ENCODE measurements at regions not wholly inside any gene's neighbourhood (a gene's known extent, or its start where the extent isn't known, plus 50 kb on each side); places are given as distances from the start of the nearest gene placed in this dataset.

- DNase-seq: no peak
These were observed 277.9 kb upstream of the WWC1 start for GRCh38 chr5:168013546-168013945.

GRCh38 chr5:168014433-168015123 lies 276.9 kb upstream of the WWC1 start:
- DNase-seq: no peak

GRCh38 chr5:168015506-168015905 lies 275.9 kb upstream of the WWC1 start:
- no peak for DNase-seq

DNA sequence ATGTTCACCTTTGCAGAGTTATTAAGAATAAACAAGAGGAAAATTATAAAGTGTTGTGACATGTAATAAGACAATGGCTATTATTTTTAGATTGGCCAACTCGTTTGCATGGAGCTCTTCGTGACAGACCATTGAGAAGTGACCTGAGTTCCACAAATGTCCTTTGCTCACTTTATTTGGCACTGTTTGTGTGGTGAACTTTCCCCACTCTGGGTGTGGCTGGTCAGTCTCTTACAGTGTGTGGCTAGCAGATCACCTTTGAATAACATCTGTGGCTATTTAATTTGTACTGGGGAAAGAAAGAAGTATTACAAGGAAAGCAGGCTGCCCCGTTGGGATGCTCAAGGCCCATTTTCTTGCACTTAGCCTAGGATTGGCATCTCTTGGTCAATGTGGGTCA lies 274.1 kb upstream of the WWC1 start:
- DNase-seq: no peak

DNA sequence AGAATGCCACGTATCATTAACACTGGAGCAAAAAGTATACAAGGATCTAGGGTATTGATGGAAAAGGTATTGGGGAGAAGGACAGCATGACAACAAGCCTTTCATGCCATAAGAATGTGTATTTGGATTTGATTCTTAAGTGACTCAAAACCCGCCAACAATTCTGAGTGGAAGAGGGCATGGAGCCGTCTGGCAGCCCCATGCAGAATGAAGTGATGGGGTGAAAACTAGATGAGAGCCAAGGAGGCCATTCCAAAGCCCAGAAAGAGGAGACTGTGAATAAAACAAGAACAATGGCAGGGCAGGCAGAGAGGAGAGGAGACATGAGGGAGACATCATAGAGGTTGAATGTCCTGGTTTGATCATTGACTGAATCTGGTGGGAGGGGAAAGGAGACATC lies 272.3 kb upstream of the WWC1 start:
- no peak for DNase-seq

DNA sequence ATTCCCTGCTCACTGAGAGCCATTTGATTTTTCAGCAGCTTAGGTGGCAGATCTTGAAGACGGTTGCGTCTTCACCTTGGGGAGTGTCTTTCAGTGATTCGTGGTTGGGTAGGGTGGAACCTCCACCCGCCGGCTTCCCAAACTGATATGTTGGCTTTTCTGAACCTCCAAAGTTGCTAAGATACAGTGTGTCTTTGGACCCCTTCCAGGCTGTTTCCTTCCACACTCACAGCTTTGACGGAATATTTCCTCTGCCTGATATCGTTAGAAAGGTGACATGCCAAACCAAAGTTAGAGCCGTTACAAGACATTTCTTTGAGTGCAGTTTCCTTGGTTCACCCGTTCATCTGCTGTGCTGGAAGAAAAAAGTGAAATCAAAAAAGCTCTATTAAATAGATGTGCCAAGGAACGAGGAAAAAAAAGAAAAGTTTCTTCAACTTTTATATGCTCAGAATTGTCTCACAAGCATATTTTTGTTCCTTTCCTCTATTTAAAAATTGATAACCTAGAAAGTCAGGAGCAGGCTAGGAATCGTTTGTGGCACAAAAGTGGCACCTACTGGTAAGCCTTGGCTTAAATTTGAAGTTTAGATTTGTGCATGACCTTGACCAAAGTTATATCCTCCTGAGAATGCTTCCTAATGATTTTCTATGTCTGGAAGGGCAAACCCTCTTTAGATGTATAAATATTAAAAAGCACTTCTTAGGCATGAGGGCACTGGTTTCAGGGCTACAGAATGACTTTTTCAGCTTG lies 270.7 kb upstream of the WWC1 start:
- DNase-seq: no peak

DNA sequence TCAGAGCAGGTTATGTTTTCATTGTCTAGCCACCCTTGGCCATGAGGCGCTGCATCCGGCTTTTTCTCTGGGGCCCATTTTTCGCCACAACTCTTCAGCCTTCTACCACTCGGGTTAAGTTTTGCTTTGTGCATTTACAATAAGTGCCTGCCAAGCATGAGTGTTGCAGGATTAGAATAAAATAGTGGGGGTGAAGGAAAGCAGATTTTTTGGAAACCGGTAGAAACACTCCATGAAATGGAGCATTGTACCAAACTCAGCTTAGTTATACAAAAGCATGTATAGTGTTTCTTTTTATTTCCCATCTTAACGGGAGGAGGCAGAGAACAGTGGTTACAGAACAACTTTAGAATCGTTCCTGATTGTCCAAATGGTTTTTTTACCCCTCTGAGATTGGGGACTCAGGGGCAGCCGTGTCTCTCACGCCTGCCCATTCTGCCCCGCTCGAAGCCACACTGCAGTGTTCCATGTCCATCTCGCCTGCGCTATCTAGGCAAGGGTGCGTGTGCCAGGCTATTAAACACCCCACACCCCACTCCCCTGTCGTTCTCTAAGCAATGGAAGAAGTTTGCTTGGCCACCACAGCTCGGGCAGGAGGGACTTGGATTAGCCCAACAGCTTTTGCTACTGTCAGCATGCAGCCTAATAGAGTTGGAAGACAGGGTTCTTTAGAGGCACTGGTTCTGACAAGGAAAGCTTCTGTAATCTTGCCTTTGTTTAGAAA lies 268.8 kb upstream of the WWC1 start:
- DNase-seq: no peak

GRCh38 chr5:168023191-168023590 lies 268.3 kb upstream of the WWC1 start:
- no peak for DNase-seq

DNA sequence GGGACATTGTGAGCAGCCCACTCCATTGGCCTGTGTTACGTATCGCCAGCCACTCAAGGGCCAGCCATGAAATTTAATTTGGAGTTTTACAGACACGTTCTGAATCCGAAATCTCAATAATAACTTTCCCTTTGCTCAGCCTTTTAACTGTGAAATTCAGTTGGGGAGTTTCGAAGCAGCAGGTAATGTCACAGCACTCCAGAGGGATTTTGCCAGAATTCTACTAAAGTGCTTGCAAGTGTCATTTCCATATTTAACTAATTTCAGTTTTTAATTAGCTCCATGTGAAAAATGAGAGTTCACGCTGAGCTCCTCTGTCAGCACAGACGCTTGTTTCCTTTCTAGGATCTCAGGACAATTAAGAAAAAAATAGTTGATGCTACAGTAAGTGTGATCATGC lies 267.1 kb upstream of the WWC1 start:
- DNase-seq: no peak

DNA sequence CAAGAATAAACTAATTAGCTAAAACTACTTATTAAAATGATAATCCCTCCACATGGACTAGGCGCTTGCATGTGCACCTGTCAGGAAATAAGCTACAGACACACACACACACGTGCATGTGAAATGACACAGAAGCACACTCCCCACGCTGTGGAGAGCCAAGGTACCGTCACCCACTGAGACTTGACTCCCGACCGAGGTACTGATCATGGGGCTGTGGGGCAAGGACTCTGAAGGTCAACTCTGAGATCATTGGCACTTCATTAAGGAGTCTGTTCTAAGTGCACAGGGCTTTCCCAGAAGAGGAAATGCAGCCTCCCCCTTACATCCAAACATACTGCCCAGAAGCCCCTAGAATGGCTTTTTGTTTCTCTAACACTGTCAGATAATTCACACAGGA lies 264.4 kb upstream of the WWC1 start:
- no peak for DNase-seq

DNA sequence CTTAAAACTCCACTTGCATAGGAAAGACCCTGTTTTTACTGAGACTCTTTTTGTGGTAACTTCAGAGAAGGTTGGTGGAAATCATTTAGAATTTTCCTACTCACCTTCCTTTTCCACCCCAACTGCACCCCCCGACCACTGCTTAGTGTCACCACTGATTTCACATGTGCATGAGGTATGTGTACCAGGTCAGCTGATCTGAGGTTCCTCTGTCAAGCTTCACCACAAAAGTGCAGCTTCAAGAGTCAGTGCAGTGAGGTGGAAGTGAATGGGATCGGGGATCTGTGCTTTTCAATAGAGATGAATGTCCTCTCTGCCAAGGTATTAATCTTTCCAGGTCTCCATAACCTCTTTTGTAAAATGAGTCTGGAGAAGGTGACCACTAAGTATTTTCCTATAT lies 260.5 kb upstream of the WWC1 start:
- DNase-seq: no peak

GRCh38 chr5:168031614-168032013 lies 259.8 kb upstream of the WWC1 start:
- DNase-seq: no peak

- no peak for DNase-seq
These were observed 252.4 kb upstream of the WWC1 start for GRCh38 chr5:168039039-168039438.

DNA sequence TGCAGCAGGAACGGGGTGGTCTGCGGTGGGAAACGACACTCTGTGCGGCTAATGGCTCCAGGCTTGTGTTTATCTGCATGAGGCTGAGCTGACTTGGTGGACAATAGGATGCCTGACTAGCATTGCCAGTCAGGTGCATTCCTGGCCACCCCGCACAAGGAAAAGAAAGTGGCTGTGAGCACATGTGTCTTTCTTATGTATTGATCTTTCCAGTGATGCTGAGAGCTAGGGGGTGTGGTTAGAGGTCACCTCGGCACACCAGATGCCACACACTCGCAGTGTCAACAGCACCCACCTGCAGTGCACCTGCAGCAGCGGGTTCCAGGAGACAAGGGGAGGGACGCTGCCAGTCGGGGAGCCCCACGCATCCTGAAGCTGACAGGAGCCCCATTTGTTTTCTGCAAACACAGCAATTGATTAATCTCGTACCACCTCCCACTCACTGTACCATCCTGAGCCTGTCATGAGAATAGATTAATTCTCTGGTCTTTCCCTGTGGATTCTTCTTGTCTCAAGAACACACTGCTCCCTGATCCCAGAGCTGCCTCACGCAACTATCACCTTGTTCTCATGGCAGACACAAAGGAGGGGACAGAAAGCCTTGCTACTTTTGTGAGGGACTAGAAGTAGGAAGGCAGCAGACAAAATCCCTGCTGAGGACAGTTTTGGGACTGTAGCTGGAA lies 251.7 kb upstream of the WWC1 start:
- no peak for DNase-seq

- no peak for DNase-seq
These were observed 249.9 kb upstream of the WWC1 start for GRCh38 chr5:168041583-168041982.

DNA sequence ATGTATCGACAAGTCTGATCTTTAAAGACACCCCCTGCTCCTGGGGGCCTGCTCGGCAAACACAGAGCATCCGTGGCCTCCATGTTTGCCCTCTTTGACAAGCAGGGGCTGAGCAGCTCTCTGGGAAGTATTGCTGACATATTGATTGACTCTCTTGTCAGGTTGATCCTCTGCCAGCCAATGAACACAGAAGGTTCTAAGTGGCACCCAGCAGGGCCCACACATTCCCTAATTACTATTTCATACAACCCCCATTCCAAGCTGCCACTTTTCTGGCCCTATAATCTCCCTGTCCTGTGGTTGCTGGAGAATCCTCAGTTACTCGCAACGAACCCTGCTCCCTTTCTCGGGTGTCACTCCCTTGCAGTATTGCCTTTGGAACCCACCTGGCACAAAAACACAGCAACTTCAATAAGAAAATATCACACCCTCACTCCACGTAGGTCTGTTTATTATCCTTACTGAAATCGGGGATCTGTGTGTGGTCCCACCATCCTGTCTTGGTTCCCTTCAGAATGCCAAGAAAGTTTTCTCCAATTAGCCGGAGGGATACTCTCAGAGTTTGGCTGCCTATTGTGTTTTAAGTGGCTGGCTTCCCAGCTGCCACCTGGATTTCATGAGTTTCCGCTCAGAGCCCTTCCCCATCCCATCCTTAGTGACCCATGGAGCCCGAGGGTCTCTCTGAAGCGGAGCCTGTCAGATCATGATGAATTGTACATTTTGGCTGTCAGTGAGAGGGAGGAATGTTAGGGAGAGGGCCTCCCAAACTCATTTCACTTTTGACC lies 249.0 kb upstream of the WWC1 start:
- DNase-seq: no peak

- no peak for DNase-seq
These were observed 245.3 kb upstream of the WWC1 start for GRCh38 chr5:168046163-168046562.

- DNase-seq: no peak
These were observed 244.3 kb upstream of the WWC1 start for GRCh38 chr5:168047043-168047668.

- no peak for DNase-seq
These were observed 243.8 kb upstream of the WWC1 start for GRCh38 chr5:168047669-168048111.

- no peak for DNase-seq
These were observed 243.0 kb upstream of the WWC1 start for GRCh38 chr5:168048486-168048885.

DNA sequence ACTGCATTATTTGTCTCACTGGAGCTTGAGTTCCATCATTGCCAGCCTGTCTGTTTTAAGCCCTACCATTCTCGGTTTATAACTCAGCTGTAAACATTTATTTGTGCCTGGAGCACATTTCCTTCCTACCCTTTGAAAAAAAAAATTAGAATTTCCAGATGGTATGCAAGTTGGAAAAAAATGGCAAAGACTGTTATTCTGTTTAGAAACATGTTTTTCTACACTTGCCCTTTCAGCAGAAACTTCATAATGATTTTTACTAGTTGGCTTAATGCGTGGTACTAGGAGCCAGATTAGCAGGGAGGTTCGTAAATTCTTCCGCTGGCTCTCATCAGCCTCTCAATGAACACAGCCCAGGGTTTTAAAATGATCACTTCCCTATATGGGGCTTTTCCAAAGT lies 238.8 kb upstream of the WWC1 start:
- no peak for DNase-seq

GRCh38 chr5:168054091-168054490 lies 237.4 kb upstream of the WWC1 start:
- no peak for DNase-seq
